Liver (tissue), 3 donors: ENCODE measurements at regions not wholly inside any gene's neighbourhood (a gene's known extent, or its start where the extent isn't known, plus 50 kb on each side); places are given as distances from the start of the nearest gene placed in this dataset.

ENCODE experiments used
- GABPA ChIP-seq, 2 donors: IDR thresholded peaks in 1 of 2; conservative IDR thresholded peaks in 1 of 2; 2 replicates each; pipeline ENCODE4 v1.6.1; 2016; ENCODE audit warnings: antibody characterized with exemption in 2 of 2, mild to moderate bottlenecking in 1 of 2, moderate library complexity in 1 of 2
- JUND ChIP-seq, 2 donors: IDR thresholded peaks; 2 replicates each; pipeline ENCODE4 v1.6.1; 2016; ENCODE audit warnings: antibody characterized with exemption in 2 of 2
- NR2F2 ChIP-seq: IDR thresholded peaks from 2 replicates; pipeline ENCODE4 v1.6.1; 2016; ENCODE audit warnings: antibody characterized with exemption
- RAD21 ChIP-seq, 2 donors: IDR thresholded peaks; 2 replicates each; pipeline ENCODE4 v1.6.1; 2016; ENCODE audit warnings: antibody characterized with exemption in 2 of 2, mild to moderate bottlenecking in 2 of 2
- RXRA ChIP-seq, 2 donors: IDR thresholded peaks; 2 replicates each; pipeline ENCODE4 v1.6.1; 2017 to 2018; ENCODE audit warnings: antibody characterized with exemption in 2 of 2, mild to moderate bottlenecking in 1 of 2
- TF ChIP-seq, protein P1 (sequence below): fragments of 150-350 bp; IDR thresholded peaks from 2 replicates; pipeline ENCODE4 v1.5.1; 2017; ENCODE audit warnings: improper control_type of control experiment, low read depth, low read length; ENCODE audit not compliant: missing input control
- TF ChIP-seq, protein P2 (sequence below): IDR thresholded peaks from 2 replicates; pipeline ENCODE4 v1.6.1; 2016; ENCODE audit warnings: antibody characterized with exemption, mild to moderate bottlenecking
- donor health status: healthy.
- donor health status: healthy.

DNA sequence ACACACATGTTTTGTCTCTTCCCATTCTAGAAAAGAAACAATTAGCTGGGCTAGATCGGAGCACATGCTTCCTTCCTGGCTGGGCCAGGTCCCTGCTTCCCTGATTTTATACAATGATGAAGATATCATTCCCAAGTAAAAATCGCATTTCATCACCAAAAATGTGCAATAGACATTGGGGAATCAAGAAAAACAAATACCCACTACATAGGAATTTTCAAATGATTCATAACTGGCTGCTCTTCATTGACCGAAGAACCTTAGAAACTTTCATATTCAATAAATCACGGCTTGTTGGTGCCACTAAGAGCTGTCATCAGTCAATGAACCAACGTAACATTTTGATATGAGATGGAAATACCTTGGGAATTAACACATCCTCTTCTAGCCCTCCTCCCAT lies 373.6 kb upstream of the TRIB2 start:
- TF ChIP-seq, protein P1, sequence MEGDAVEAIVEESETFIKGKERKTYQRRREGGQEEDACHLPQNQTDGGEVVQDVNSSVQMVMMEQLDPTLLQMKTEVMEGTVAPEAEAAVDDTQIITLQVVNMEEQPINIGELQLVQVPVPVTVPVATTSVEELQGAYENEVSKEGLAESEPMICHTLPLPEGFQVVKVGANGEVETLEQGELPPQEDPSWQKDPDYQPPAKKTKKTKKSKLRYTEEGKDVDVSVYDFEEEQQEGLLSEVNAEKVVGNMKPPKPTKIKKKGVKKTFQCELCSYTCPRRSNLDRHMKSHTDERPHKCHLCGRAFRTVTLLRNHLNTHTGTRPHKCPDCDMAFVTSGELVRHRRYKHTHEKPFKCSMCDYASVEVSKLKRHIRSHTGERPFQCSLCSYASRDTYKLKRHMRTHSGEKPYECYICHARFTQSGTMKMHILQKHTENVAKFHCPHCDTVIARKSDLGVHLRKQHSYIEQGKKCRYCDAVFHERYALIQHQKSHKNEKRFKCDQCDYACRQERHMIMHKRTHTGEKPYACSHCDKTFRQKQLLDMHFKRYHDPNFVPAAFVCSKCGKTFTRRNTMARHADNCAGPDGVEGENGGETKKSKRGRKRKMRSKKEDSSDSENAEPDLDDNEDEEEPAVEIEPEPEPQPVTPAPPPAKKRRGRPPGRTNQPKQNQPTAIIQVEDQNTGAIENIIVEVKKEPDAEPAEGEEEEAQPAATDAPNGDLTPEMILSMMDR: no peak
- no peak for TF ChIP-seq RXRA (IDR thresholded peaks at IDR 0.05)
- no peak for TF ChIP-seq RAD21 (IDR thresholded peaks at IDR 0.05)
- no peak for TF ChIP-seq JUND (IDR thresholded peaks at IDR 0.05)
- no peak for TF ChIP-seq NR2F2
- TF ChIP-seq, protein P2, sequence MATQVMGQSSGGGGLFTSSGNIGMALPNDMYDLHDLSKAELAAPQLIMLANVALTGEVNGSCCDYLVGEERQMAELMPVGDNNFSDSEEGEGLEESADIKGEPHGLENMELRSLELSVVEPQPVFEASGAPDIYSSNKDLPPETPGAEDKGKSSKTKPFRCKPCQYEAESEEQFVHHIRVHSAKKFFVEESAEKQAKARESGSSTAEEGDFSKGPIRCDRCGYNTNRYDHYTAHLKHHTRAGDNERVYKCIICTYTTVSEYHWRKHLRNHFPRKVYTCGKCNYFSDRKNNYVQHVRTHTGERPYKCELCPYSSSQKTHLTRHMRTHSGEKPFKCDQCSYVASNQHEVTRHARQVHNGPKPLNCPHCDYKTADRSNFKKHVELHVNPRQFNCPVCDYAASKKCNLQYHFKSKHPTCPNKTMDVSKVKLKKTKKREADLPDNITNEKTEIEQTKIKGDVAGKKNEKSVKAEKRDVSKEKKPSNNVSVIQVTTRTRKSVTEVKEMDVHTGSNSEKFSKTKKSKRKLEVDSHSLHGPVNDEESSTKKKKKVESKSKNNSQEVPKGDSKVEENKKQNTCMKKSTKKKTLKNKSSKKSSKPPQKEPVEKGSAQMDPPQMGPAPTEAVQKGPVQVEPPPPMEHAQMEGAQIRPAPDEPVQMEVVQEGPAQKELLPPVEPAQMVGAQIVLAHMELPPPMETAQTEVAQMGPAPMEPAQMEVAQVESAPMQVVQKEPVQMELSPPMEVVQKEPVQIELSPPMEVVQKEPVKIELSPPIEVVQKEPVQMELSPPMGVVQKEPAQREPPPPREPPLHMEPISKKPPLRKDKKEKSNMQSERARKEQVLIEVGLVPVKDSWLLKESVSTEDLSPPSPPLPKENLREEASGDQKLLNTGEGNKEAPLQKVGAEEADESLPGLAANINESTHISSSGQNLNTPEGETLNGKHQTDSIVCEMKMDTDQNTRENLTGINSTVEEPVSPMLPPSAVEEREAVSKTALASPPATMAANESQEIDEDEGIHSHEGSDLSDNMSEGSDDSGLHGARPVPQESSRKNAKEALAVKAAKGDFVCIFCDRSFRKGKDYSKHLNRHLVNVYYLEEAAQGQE: no peak
- no peak for TF ChIP-seq GABPA (IDR thresholded peaks at IDR 0.05 in 1 of 2, conservative IDR thresholded peaks at IDR 0.05 in 1 of 2)
